GM19043 (cell line): ENCODE measurements at regions not wholly inside any gene's neighbourhood (a gene's known extent, or its start where the extent isn't known, plus 50 kb on each side); places are given as distances from the start of the nearest gene placed in this dataset.
"Not testable (repeated sequence)": the region's sequence is repeated elsewhere in the genome, so short reads cannot be mapped to it uniquely, and the experiment has no call there.

Experiments
- ATAC-seq: cut with Tn5 transposase; IDR thresholded peaks from one replicate; pipeline ENCODE4 v1.9.1; 2021; ENCODE audit warnings: low read depth; ENCODE audit not compliant: unreplicated experiment

DNA sequence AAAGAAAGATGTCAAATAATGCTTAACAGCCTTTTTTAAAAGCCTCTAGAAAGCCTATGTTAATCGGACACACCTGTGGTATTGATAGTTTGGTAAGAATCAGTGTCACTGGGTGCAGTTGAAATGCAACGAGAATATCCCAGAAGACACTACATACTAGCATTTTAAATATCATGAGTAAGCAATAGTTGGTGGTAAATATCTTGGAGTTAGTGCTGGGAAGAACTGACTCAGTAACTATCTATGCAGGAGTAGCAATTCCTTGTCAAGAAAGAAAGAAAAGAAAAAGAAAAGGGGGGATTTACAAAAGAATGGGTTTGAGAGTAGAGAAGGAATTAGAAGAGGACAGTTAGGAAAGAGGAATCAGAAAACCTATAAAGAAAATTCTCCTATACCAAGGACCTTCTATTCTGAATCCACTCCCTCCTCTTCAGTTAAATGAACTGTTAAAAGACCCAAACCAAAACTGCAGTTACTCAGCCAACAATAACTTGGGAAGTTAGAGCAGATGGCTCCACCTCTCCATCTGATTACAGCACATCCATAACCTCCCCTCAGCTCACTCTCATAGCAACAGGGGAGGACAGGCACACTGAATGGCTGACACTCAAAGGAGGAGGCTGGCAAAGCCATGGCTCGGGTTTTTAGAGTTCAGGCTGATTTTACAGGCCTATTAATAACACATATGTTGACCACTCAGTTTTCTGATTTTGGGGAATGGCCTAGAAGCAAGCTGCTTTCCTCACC lies 207.6 kb upstream of the MDFIC2 start:
- no peak for ATAC-seq

DNA sequence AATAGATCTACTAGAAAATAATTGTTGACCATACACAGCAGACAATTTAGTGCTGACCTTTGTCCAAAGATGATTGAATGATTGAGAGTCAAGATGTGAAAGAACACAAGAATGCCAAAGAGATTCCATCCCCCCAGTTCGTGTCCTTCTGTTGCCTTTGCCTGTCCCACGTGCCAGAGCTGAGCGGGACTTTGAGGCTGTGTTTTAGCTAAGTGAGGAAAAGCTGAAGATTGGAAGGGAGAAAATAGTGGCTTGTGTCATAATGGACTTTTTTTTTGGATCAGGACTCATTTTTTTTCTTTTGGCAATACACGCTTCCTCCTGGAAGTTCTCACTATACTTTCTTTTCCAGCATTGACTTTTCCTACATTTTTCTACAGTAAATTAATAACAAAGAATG lies 206.6 kb upstream of the MDFIC2 start:
- ATAC-seq: no peak

DNA sequence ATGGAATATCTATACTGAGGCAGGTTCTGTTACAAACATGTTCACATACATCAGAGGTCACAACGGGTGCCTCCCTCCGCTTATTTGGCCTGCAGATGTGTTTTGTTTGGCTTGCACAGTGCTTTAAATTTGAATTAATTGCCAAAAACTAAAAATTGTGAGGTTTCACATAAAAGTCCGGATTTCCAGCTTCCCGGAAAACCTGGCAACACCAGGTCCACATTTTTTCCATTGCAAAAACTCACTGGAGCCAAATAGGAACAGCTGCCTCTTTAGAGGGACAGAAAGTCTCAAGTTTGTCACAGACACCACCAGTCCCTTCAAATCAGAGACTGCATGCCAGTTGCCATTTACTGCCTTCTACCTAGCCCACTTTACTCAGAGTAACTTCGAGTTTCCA lies 205.9 kb upstream of the MDFIC2 start:
- no peak for ATAC-seq

DNA sequence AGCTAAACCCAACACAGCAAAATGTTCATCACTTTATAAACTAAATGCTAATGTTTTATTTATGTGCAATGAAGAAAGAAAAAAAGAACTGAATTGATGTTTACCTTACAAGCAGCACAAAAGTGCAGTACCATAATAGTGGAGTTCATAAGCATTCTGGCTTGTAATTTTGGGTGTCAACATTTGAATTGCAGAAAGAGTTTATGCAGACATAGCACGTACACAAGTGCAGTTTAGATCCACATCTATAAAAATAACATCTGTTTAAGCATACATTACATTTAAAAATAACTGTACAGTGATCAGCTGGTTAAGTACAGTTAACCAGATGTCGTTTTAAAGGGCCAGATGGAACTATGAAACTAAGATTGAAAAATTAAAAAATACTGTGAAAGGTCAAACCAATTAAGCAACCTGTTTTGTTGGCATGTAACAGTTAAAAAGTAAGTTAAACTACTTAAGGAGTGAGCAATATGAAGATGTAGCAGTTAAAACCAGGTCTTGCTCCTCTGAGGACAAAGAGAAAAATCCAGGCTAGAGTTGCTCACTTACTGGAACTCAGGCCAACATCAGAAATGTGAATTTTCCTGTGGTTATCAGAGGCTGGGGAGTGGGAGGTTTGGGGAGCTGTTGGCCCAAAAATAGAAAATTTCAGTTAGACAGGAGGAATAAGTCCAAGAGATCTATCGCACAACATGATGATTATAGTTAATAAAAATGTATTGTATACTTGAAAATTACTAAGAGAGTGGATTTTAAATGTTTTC lies 204.9 kb upstream of the MDFIC2 start:
- no peak for ATAC-seq

DNA sequence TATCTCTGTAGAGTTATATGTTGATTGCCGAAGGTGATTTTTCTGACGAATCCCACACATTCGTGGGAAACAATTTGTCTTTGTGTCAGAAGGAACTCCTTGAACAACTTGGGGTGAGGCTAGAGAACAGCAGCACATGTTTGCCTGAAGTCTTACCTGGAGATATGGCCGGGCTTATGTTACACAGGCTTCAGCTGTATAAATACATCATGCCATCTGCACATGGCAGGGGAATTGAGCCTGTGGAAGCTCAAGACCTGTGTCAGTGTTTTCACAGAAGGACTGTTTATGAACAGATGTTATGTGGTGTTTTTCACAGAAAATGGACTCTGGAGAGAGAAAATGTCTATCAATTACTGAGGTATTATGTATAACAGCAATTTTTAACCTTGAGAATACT lies 203.6 kb upstream of the MDFIC2 start:
- no peak for ATAC-seq

DNA sequence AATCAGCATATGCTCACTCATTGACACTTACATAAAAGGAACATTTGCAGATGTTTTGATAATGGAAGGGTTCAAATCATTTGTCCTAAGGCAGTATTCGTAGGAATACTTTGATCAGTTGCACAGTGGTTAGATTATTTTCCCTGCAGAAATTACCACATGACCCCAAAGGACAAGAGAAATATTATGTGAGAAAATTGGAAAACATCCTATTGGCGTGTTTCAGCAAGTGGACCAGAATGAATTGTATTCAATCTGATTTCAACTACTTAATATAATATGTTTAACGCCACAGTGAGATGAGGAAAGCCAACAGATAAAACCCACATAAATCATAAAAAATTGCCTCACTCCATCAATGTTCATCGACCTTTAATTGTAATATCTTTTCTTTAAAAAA lies 195.0 kb upstream of the MDFIC2 start:
- no peak for ATAC-seq

DNA sequence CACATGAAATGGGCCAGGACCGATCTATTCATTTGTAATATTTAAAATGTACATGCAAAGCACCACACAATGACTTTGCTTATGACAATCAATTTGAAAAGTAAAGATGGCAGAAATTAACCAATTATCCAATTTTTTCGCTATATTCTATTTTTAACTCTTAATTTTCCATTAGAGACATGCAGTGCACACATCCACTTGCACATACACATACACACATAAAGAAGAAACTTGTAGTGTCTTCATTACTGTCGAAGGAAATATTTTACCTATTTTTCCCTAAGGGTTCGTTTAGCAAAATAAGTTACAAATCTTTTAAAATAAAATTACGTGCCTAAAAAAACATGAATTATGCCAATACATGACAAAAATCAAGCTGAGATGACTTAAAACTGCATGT lies 194.3 kb upstream of the MDFIC2 start:
- no peak for ATAC-seq

DNA sequence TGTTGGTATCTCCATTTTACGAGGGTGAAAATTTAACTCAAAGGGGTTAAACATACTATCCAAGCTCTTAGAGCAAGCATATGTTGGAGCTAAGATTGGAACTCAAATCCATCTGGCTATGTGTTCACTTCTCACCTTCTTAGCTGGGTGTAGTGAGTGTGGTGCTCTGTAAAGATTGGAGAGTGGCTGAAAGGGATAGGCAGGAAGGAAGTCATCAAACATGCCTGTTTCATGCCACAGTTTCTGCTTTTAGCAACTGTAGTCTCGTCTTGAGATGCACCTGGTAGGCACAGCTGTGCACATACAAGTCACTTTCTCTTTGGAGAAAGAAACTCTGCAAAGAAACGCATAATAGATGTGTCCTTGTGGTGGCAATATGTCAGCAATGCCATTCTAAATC lies 189.1 kb upstream of the MDFIC2 start:
- ATAC-seq: no peak

DNA sequence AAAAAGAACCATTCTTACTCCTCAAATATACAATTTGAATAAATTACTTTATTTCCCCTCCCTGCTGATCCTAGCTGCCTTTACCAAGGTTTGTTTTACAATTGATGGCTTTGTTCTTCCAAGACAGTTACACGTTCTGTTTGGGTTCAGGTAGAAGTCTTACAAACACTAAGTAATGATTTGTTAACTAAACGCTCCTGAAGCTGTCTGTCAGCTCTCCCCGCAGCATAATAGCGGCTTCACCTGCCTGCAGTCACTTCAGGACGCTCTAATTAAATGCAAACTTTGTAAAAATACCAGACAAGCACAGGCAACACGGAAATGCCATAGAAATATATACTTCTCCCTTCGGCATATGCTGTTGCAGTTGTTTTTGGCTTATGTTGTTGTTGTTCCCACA lies 176.4 kb upstream of the MDFIC2 start:
- no peak for ATAC-seq

DNA sequence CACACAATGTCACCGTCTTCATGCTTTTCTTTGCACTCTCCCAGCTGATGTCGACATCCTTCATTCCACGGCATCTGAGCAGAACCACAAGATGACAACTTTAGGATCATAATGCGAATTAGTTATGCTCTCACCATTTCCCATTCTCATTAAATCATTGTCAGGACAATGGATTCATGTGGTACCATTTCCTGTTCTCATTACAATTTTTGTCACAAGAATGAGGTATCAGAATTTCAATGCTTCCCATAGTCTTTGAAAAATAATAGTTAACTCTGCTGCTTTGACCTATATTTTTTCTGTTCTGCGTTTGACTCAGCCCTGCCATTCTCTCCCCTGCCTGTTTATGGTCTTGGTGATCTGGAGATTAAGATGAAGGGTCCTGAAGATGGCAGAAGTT lies 175.7 kb upstream of the MDFIC2 start:
- no peak for ATAC-seq

DNA sequence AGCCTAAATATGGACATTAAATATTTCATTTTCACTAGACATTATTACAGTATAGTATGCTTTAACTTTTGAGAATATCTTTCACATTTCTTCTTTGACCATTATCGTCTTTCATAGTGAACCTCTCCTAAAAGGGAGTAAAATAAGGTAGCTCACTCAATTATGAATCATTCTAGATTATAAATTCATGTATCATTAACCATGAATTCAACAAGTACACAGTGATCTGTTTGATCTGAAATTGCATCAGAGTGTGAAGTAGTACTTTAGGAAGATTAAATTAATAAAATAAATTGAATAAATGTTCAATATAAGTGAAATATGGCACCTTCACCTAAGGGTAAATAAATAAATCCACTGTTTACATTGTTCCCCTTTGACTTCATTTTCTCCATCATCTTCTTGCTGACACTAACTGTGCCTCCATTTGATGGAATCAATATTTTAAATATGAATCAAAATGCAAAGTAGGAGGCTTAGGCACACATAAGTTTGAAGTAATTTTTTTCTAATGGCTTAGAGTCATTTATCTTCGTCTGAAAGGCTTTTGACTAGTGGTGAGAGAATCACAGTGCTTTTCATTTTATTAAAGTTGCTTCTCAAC lies 174.1 kb upstream of the MDFIC2 start:
- no peak for ATAC-seq

DNA sequence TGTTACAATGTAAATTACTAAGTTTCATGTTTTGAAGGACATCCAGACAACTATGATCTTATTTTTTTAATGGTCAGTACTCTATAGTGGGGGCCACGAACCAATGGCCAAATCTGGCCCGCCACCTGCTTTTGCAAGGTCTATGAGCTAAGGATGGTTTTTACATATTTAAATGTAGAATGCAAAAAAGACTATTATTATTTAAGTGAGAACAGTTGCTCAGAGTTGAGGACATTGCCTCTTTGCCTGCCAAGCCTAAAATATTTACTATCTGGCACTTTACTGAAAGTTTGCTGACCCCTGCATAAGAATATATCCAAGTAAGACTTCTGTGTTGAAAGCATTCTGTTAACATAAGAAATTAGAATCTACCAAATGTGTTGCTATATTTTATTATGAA lies 163.7 kb upstream of the MDFIC2 start:
- no peak for ATAC-seq

DNA sequence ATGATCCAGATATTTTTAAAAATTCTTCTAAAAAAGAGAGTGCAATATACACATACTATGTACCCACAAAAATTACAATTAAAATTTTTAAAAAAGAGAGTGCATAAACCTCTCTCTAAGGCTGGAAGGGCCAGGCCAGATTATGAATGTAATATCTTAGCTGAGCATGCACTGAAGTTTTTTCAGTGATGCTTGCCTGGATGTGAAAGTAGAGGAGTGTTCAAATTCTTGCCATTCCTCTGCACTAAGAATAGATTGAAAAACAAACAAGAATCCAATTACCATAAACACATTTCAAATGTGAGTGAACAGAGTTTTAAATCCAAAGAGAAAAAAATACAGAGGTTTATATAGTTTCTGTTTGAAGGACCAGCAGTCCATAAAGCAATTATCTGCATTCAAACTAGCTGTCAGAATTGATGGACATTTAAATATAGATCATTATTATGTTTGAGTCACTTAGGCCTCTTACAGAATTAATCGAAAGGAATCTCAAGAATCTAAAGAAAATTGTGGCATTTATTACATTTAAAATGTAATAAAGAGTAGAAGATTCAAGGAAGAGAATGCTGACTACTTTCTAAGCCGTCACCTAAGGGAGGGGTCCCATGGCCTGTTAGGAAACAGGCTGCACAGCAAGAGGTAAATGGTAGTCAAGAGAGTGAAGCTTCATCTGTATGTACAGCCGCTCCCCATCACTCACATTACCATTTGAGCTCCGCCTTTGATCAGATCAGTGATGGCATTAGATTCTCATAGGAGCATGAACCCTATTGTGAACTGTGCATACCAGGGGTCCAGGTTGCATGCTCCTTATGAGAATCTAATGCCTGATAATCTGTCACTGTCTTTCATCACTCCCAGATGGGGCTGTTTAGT lies 159.3 kb upstream of the MDFIC2 start:
- no peak for ATAC-seq

DNA sequence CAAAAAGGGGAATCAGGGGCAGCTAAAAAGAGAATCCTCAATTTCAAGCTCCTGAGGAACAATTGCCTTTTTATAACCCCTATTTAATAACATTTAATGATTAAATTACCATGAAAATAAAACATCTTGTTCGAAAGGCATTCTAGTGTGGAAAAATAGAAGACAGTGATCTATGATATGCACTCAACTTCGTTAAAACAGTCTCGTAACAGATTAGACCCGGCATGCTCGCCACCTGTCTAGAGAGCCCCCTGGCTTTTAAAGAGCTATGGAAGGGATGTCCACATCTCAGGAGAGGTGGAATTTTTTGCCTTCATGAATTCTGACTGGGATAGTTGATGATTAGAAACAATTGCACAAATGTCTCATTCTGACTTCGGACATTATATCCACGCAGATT lies 153.7 kb upstream of the MDFIC2 start:
- no peak for ATAC-seq

DNA sequence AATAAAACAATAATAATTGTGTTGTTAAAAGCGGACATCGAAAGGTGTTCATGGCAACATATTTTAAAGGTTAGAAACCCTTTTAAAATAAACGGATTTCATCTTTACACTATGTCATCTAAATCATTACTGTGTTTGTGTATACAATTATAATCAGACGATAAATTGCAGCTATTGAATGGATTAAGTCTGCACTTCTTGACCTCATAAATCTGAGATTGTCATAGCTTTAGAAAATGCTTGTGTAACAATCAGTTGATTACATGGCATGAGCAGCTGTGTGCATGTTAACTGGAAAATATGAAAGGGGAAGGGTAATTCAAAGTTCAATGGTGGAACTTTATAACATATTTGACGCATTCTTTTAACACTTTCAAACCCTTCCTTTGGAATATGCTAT lies 152.4 kb upstream of the MDFIC2 start:
- no peak for ATAC-seq

DNA sequence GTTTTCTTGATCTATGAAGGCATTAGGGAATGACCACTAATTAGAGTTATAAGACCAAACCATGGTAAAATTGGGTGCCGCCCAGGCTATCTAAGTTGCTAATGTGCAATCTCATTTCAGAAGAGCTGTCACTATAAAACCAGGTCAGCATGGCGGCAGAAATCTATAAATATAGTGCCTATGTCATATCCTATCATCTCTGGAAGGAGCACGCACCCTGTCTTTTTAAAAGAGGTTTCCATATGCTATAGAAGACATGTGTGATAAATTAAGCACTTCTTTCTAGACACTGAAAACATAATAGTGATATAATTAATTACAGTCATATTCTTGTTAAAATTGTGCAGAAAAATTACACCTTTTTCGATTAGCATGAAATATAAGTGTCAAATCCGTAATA lies 152.0 kb upstream of the MDFIC2 start:
- no peak for ATAC-seq

DNA sequence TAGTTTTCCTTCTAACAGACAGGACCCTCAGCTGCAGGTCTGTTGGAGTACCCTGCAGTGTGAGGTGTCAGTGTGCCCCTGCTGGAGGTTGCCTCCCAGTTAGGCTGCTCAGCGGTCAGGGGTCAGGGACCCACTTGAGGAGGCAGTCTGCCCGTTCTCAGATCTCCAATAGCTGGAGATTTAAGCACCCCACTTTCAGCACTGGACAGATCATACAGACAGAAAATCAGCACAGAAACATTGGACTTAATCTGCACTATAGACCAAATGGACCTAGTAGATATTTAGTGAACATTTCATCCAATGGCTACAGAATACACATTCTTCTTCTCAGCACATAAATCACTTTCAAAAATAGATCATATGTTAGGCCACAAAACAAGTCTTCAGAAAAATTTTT lies 137.8 kb upstream of the MDFIC2 start:
- ATAC-seq: not testable (repeated sequence)

DNA sequence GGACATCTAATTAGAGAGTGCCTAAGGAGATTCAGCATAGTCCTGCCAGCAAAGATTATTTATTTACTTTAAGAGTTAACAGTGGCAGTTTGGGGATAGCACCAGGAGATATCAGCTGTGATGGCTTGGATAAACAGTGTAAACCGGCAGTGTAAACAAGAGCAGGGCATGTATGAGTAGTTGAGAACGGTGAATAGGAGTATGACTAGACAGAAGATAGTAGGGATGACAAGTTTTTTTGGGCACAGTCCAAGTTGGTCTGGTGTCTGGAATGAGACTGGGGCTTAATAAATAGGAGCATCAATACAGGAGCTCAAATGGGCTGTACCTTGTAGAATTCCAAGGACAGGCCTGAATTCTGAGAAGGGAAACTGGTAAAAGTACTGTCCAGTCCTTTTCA lies 123.0 kb upstream of the MDFIC2 start:
- ATAC-seq: not testable (repeated sequence)

DNA sequence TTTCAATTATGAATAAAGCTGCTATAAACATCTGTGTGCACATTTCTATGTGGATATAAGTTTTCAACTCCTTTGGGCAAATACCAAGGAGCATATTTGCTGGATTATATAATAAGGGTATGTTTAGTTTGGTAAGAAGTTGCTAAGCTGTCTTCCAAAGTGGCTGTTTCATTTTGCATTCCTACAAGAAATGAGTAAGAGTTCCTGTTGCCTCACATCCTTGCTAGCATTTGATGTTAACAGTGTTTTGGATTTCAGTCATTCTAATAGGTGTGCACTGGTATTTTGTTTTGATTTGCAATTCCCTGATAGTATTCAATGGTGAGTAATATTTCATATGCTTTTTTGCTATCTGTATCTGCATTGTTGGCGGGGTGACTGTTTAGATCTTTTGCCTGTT lies 120.7 kb upstream of the MDFIC2 start:
- ATAC-seq: no peak

DNA sequence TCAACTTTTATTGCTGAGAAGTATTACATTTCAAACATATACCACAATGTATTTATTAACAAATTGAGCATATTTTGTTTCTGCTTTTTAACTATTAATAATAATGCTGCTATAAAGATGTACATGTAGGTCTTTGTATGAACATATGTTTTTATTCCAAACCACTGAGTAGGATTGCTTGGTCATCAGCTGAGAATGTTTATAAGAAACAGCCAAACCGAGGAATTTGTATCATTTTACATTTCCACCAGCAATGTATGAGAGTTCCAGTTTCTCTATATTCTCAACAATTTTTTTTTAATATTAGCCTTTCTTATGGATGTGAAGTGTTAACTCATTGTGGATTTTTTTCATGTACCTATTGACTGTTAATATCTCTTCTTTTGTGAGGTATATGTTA lies 119.5 kb upstream of the MDFIC2 start:
- no peak for ATAC-seq

DNA sequence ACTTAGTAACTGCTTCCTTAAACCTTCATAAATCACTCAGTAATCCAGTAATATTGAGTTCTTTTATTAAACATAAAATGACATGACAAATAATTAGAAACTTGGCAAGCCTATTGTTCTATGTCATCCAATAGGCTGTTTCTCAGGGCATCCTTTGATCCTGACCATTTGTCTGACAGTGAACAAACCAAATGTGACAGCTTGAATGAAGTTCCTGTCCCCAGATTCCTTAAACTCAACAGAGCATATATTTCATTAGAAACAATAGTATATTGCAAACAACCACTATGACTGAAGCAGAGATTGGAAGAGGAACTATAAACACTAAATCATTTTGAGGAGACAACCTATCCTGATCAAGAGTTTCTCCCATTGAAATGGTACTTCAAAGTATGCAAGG lies 113.6 kb upstream of the MDFIC2 start:
- no peak for ATAC-seq
